HG03442 (cell line): ENCODE measurements at regions not wholly inside any gene's neighbourhood (a gene's known extent, or its start where the extent isn't known, plus 50 kb on each side); places are given as distances from the start of the nearest gene placed in this dataset.
"Not testable (repeated sequence)": the region's sequence is repeated elsewhere in the genome, so short reads cannot be mapped to it uniquely, and the experiment has no call there.

Source experiments
- ATAC-seq: cut with Tn5 transposase; IDR thresholded peaks from one replicate; pipeline ENCODE4 v1.9.1; 2021; ENCODE audit warnings: mild to moderate bottlenecking, moderate library complexity; ENCODE audit not compliant: unreplicated experiment

- peak; percentile 53 for ATAC-seq
Observed at GRCh38 chr3:159672728-159673688, 315.6 kb upstream of the IL12A start.

- no peak for ATAC-seq
Observed at GRCh38 chr3:159674583-159674982, 314.1 kb upstream of the IL12A start.

GRCh38 chr3:159675285-159675684 is 313.4 kb upstream of the IL12A start:
- no peak for ATAC-seq

GRCh38 chr3:159679900-159680299 is 308.7 kb upstream of the IL12A start:
- no peak for ATAC-seq

GRCh38 chr3:159681717-159682116 is 306.9 kb upstream of the IL12A start:
- ATAC-seq: not testable (repeated sequence)

GRCh38 chr3:159685801-159686200 is 302.8 kb upstream of the IL12A start:
- no peak for ATAC-seq

- ATAC-seq: no peak
Observed at GRCh38 chr3:159693226-159693625, 295.4 kb upstream of the IL12A start.

GRCh38 chr3:159711560-159712333 is 276.9 kb upstream of the IL12A start:
- ATAC-seq: no peak

GRCh38 chr3:159721324-159721723 is 267.3 kb upstream of the IL12A start:
- ATAC-seq: no peak

- no peak for ATAC-seq
Observed at GRCh38 chr3:159723295-159723694, 265.3 kb upstream of the IL12A start.

- ATAC-seq: no peak
Observed at GRCh38 chr3:159724627-159725026, 264.0 kb upstream of the IL12A start.

GRCh38 chr3:159726231-159726964 is 262.2 kb upstream of the IL12A start:
- no peak for ATAC-seq

GRCh38 chr3:159727506-159727905 is 261.1 kb upstream of the IL12A start:
- no peak for ATAC-seq

GRCh38 chr3:159731254-159731653 is 257.4 kb upstream of the IL12A start:
- ATAC-seq: no peak

- no peak for ATAC-seq
Observed at GRCh38 chr3:159732172-159733111, 256.2 kb upstream of the IL12A start.

- ATAC-seq: no peak
Observed at GRCh38 chr3:159733194-159733860, 255.3 kb upstream of the IL12A start.

- no peak for ATAC-seq
Observed at GRCh38 chr3:159734681-159735080, 254.0 kb upstream of the IL12A start.

GRCh38 chr3:159739166-159739565 is 249.5 kb upstream of the IL12A start:
- no peak for ATAC-seq

GRCh38 chr3:159739969-159740368 is 248.7 kb upstream of the IL12A start:
- no peak for ATAC-seq

GRCh38 chr3:159741281-159741680 is 247.4 kb upstream of the IL12A start:
- ATAC-seq: no peak
